ENCODE measurements at regions not wholly inside any gene's neighbourhood (a gene's known extent, or its start where the extent isn't known, plus 50 kb on each side); places are given as distances from the start of the nearest gene placed in this dataset.

GRCh38 chr11:33944693-33945424 is 53.0 kb upstream of the LMO2 start:
- intact Hi-C loops (cut with DNase I): no loop called here
- TF ChIP-seq CTCF (IDR thresholded peaks at IDR 0.05): no peak
- no peak for DNase-seq
- Histone ChIP-seq H3K27ac (no peak overlapping the region), H3K27me3 (no peaks in the 10 kb centered on the region), H3K9me3 (no peaks in the 10 kb centered on the region), H3K4me1 (no peaks in the 10 kb centered on the region), H3K36me3 (no peaks in the 10 kb centered on the region), H3K9ac (ENCODE audit: low read depth in 2 of 2, low read length in 2 of 2) (no peak overlapping the region), H3K4me3 (no peak overlapping the region)

GRCh38 chr11:33944345-33944692 is 52.4 kb upstream of the LMO2 start:
- H3K27me3 ChIP-seq: no peaks in the 10 kb centered on the region
- intact Hi-C loops (cut with DNase I): no loop called here
- DNase-seq: no peak
- no peak overlapping the region for H3K4me3 ChIP-seq
- no peaks in the 10 kb centered on the region for H3K9me3 ChIP-seq
- no peaks in the 10 kb centered on the region for H3K4me1 ChIP-seq
- H3K27ac ChIP-seq: no peak overlapping the region
- TF ChIP-seq CTCF (IDR thresholded peaks at IDR 0.05): no peak
- no peaks in the 10 kb centered on the region for H3K36me3 ChIP-seq
- H3K9ac ChIP-seq (ENCODE audit: low read depth in 2 of 2, low read length in 2 of 2): no peak overlapping the region

- TF ChIP-seq CTCF (IDR thresholded peaks at IDR 0.05): no peak
- Histone ChIP-seq H3K36me3 (no peaks in the 10 kb centered on the region), H3K27ac (no peak overlapping the region), H3K4me1 (no peaks in the 10 kb centered on the region), H3K4me3 (no peak overlapping the region), H3K9me3 (no peaks in the 10 kb centered on the region), H3K27me3 (no peaks in the 10 kb centered on the region), H3K9ac (ENCODE audit: low read depth in 2 of 2, low read length in 2 of 2) (no peak overlapping the region)
- DNase-seq: peak; percentile 28
- intact Hi-C loops (cut with DNase I): no loop called here
These were observed 51.1 kb upstream of the LMO2 start for GRCh38 chr11:33942954-33943353.

- H3K4me3 ChIP-seq: no peak overlapping the region
- no peak overlapping the region for H3K27ac ChIP-seq
- H3K36me3 ChIP-seq: no peaks in the 10 kb centered on the region
- H3K4me1 ChIP-seq: no peaks in the 10 kb centered on the region
- no peaks in the 10 kb centered on the region for H3K27me3 ChIP-seq
- DNase-seq: no peak
- H3K9me3 ChIP-seq: no peaks in the 10 kb centered on the region
- TF ChIP-seq CTCF (IDR thresholded peaks at IDR 0.05): no peak
- H3K9ac ChIP-seq (ENCODE audit: low read depth in 2 of 2, low read length in 2 of 2): no peak overlapping the region
- intact Hi-C loops (cut with DNase I): no loop called here
These were observed 49.8 kb upstream of the LMO2 start for GRCh38 chr11:33941637-33942160.
